VCaP (cell line): ENCODE measurements at regions not wholly inside any gene's neighbourhood (a gene's known extent, or its start where the extent isn't known, plus 50 kb on each side); places are given as distances from the start of the nearest gene placed in this dataset.
"Not testable (repeated sequence)": the region's sequence is repeated elsewhere in the genome, so short reads cannot be mapped to it uniquely, and the experiment has no call there.

ENCODE experiments used
- H3K27ac ChIP-seq: fragments of 450-650 bp; 2 replicates; pipeline ENCODE4 v1.5.1; 2017
- TF ChIP-seq, protein P1 (sequence below): fragments of 450-650 bp; conservative IDR thresholded peaks from 2 replicates; pipeline ENCODE4 v1.5.1; 2017; ENCODE audit warnings: mild to moderate bottlenecking, moderate library complexity

DNA sequence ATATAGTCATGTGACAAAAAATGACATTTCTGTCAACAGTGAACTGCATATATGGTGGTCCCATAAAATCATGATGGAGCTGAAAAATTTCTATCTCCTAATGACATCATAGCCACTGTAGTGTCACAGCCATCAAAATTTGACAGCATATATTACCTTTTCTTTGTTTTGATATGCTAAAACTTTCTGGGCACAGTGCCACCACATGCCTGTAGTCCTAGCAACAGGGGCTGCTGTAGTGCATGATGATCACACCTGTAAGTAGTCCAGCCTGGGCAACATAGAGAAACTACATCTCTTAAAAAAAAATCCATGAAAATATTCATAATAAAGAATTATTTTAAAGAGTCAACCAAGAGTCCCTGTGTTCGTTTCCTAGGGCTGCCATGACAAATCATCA lies 155.5 kb upstream of the SERTAD2 start:
- TF ChIP-seq, protein P1, sequence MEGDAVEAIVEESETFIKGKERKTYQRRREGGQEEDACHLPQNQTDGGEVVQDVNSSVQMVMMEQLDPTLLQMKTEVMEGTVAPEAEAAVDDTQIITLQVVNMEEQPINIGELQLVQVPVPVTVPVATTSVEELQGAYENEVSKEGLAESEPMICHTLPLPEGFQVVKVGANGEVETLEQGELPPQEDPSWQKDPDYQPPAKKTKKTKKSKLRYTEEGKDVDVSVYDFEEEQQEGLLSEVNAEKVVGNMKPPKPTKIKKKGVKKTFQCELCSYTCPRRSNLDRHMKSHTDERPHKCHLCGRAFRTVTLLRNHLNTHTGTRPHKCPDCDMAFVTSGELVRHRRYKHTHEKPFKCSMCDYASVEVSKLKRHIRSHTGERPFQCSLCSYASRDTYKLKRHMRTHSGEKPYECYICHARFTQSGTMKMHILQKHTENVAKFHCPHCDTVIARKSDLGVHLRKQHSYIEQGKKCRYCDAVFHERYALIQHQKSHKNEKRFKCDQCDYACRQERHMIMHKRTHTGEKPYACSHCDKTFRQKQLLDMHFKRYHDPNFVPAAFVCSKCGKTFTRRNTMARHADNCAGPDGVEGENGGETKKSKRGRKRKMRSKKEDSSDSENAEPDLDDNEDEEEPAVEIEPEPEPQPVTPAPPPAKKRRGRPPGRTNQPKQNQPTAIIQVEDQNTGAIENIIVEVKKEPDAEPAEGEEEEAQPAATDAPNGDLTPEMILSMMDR = no peak
- H3K27ac ChIP-seq = no peak overlapping the region

DNA sequence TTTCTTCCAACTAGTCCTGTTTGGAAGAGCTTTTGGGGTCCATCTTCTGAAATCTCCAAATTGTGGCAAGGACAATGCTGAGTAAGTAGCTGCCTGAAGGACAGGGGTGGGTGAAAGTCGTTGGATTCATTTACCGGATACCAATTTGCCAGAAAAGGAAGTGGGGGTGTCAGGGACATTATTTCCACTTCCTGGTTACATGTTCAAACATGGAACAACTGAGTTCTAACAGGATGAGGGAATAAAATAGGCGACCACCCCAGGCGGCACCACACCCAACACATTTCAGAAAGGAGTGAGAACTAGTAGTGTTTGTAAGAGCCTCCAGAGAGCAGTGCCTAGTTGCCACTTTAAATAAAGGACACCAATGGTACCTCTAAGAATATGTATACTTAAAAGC lies 158.6 kb upstream of the SERTAD2 start:
- H3K27ac ChIP-seq = no peak overlapping the region
- TF ChIP-seq, protein P1 = no peak

DNA sequence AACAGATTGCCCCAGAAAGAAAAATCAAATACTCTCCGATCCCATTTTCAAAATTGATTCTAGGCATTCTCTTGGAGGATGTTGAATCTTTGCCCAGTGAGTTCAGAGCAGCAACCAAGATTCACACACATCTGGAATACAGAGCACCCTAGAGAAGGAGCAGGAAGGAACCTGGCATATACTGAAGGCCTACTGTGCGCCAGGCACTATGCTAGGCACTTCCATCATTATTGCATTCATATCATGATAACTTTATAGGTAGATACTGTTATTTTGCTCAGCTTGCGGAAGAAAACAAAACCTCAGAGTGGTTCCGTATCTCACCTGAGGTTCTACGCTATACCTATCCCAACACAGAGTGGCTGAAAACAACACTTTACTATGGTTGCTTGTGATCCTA lies 160.3 kb upstream of the SERTAD2 start:
- TF ChIP-seq, protein P1 = no peak
- no peak overlapping the region for H3K27ac ChIP-seq

DNA sequence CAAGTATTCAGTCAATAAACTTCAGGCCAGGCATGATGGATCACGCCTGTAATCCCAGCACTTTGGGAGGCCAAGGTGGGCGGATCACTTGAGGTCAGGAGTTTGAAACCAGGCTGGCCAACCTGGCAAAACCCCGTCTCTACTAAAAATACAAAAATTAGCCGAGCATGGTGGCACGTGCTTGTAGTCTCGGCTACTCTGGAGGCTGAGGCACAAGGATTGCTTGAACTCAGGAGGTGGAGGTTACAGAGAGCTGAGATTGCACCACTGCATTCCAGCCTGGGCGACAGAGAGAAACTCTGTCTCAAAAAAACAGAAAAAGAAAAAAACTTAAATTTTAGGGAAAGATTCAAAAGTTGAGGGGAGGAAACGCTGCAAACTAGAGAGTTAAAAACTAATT lies 162.8 kb upstream of the SERTAD2 start:
- not testable (repeated sequence) for H3K27ac ChIP-seq

DNA sequence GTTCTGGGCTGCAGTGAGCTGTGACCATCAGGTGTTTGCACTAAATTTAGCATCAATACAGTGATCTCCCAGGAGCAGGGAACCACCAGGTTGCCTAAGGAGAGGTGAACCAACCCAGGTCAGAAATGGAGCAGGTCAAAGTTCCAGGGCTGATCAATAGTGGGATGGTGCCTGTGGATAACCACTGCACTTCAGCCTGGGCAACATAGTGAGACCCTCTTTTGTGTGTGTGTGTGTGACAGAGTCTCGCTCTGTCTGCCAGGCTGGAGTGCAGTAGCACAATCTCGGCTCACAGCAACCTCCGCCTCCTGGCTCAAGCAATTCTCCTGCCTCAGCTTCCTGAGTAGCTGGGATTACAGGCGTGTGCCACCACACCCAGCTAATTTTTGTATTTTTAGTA lies 163.7 kb upstream of the SERTAD2 start:
- TF ChIP-seq, protein P1 = no peak
- H3K27ac ChIP-seq = no peak overlapping the region

DNA sequence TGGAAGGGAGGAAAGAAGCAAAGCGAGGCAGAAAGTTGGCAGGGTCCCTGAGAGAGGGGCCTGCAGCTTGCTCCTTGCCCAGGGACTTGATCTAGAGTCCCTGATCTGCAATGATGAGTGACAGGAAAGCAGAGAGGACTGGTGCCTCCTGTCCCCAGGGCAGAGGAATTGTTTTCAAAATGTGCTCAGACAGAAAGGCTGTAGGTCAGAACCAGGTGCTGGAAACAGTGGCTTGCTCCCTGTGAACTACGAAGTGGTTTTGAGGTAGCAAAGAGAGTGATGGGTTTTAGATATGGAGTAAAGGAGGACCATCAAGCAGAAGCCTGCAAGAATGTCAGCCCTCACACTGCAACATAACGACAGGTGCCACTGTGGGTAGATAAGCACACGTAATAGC lies 164.9 kb upstream of the SERTAD2 start:
- TF ChIP-seq, protein P1 = no peak
- no peak overlapping the region for H3K27ac ChIP-seq

DNA sequence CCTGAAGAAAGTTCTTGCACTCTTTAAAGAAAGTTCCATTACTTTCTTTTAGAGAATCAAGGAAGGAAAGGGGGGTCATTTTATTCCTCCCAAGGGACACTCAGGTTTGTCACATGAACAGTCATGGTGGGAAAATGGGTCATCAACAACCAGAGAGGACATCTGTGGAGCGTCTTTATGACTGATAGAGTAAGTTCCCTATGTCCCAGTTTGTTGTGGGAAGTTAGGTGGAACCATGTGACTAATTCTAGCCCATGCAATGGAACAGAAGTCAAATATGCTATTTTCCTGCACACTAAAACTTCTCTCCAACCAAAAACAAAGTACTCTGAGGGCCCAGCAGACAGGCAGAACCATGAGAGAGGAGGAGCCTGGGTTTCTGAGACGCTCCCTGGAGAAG lies 165.6 kb upstream of the SERTAD2 start:
- H3K27ac ChIP-seq = no peak overlapping the region
- TF ChIP-seq, protein P1 = no peak

DNA sequence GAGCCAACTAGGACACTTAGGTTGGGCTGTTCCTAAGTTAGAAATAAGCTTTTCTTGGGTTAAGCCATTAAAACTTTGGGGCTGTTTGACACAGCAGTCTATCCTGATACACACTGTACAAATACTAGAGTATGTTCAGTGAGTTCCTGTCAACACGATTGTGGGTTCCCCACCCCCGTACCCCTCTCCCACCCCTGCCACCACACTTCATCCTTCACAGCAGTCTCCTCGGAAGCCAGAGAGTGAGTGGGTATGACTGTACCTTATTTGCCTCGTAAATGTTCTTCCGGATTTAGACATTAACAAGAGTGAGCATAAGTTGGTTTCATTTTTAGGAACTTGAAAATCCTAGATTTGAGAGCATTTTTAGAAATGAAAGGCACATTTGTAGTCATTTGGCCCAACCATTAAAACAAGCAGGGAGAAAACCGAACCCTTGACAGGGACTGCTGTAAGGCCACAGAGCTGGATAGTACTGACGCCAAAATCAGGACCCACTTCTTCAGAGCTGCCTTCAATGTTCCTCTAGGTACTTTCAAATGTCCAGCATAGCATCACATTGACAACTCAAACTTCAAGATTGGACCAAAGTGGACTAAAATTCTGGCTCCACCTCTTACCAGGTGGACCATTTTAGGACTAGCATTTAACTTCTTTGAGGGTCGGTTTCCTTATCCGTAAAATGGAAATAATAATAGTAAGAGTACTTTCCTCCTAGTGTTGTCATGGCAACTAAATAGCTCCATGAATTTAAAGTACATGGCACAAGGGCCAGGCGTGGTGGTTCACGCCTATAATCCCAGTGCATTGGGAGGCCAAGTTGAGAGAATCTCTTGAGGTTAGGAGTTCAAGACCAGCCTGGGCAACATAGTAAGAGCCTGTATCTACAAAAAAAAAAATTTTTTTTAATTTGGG lies 166.3 kb upstream of the SERTAD2 start:
- TF ChIP-seq, protein P1 = no peak
- H3K27ac ChIP-seq = no peak overlapping the region
